GM12878 (cell line): ENCODE measurements at regions not wholly inside any gene's neighbourhood (a gene's known extent, or its start where the extent isn't known, plus 50 kb on each side); places are given as distances from the start of the nearest gene placed in this dataset.

ENCODE experiments used
- ATAC-seq: fragments of 200-7000 bp; cut with Tn5 transposase; 3 replicates; pipeline ENCODE4 v1.9.1; 2020; ENCODE audit warnings: mild to moderate bottlenecking, moderate library complexity
- BruUV-seq: library from RNA; stranded (reverse); fragments of 400-500 nt; replicated peaks from 2 replicates; lab custom pipeline; 2021; lab: Mats Ljungman, UMichigan
- CTCF ChIA-PET: fragments of 300-600 bp; sonication (Branson Sonifier 250); formaldehyde crosslinking; extraction: SDS; loops from one replicate; lab custom pipeline; 2021; ENCODE audit warnings: inconsistent platforms; lab: Yijun Ruan, JAX
- POLR2A ChIA-PET: fragments of 350-600 bp; formaldehyde crosslinking; extraction: SDS; loops from one replicate; lab custom pipeline; 2021; ENCODE audit warnings: inconsistent platforms; lab: Charles Lee
- RAD21 ChIA-PET: fragments of 300-600 bp; sonication (Branson Sonifier 250); formaldehyde crosslinking; loops from one replicate; lab custom pipeline; 2023; ENCODE audit warnings: antibody characterized with exemption; ENCODE audit not compliant: unreplicated experiment; lab: Charles Lee
- SMC1A ChIA-PET: fragments of 300-600 bp; sonication (Branson Sonifier 250); formaldehyde crosslinking; loops from one replicate; lab custom pipeline; 2023; ENCODE audit not compliant: unreplicated experiment, uncharacterized antibody; lab: Charles Lee
- DNase-seq: peaks from one replicate; pipeline ENCODE4 v3.0.0-alpha.2; 2011; ENCODE audit warnings: low read depth, low spot score
- FAIRE-seq: peaks from 3 replicates; lab custom pipeline; 2011; peaks lifted over from hg19 to GRCh38; lab: Jason Lieb, UNC
- H2AFZ ChIP-seq: 2 replicates; pipeline ENCODE4 v1.6.0; 2011; ENCODE audit warnings: low read depth, low read length, control low read depth; ENCODE audit not compliant: control insufficient read depth
- H3K27ac ChIP-seq: 2 replicates; pipeline ENCODE4 v1.5.1; 2011; ENCODE audit warnings: control low read depth; ENCODE audit not compliant: control insufficient read depth, insufficient read depth
- H3K27me3 ChIP-seq, 2 experiments: replicated peaks in 1 of 2; 2 replicates each; pipeline versions ENCODE4 v1.6.0 to v1.6.1; 2011; ENCODE audit warnings: low read length in 1 of 2; ENCODE audit not compliant: control insufficient read depth in 2 of 2, insufficient read depth in 2 of 2
- H3K36me3 ChIP-seq, 2 experiments: 2 replicates each; pipeline ENCODE4 v1.5.1; 2011; ENCODE audit warnings: low read length in 1 of 2; ENCODE audit not compliant: control insufficient read depth in 2 of 2, insufficient read depth in 2 of 2
- H3K4me1 ChIP-seq: 2 replicates; pipeline ENCODE4 v1.6.1; 2011; ENCODE audit warnings: mild to moderate bottlenecking, low read length, moderate library complexity, mixed read lengths; ENCODE audit not compliant: control insufficient read depth, insufficient read depth
- H3K4me2 ChIP-seq: 2 replicates; pipeline ENCODE4 v1.6.0; 2011; ENCODE audit warnings: control low read depth; ENCODE audit not compliant: control insufficient read depth, insufficient read depth
- H3K4me3 ChIP-seq: fragments of 200-600 bp; sonication (generic); 2 replicates; pipeline ENCODE4 v1.5.1; 2016
- H3K79me2 ChIP-seq: 2 replicates; pipeline ENCODE4 v1.6.0; 2011; ENCODE audit warnings: low read length; ENCODE audit not compliant: control insufficient read depth, insufficient read depth
- H3K9ac ChIP-seq: 2 replicates; pipeline ENCODE4 v1.8.0; 2011; ENCODE audit warnings: low read length, control low read depth, mixed read lengths; ENCODE audit not compliant: control insufficient read depth, insufficient read depth
- H3K9me3 ChIP-seq: replicated peaks from 3 replicates; pipeline ENCODE4 v1.5.1; 2011; ENCODE audit warnings: mild to moderate bottlenecking, low read length; ENCODE audit not compliant: control insufficient read depth, insufficient read depth
- H4K20me1 ChIP-seq: 2 replicates; pipeline ENCODE4 v1.6.0; 2011; ENCODE audit not compliant: control insufficient read depth, insufficient read depth
- ATF2 ChIP-seq: IDR thresholded peaks from 2 replicates; pipeline ENCODE4 v1.6.1; 2012; ENCODE audit warnings: low read length, inconsistent platforms
- BHLHE40 ChIP-seq, 2 experiments: fragments of 450-650 bp in 1 of 2; IDR thresholded peaks; 2 replicates each; pipeline ENCODE4 v1.6.1; 2011 to 2017; ENCODE audit warnings: low read depth in 2 of 2, borderline replicate concordance in 1 of 2, improper control_type of control experiment in 1 of 2, low read length in 1 of 2, mild to moderate bottlenecking in 1 of 2
- CREM ChIP-seq: IDR thresholded peaks from 2 replicates; pipeline ENCODE4 v1.6.1; 2014; ENCODE audit warnings: antibody characterized with exemption, low read depth
- ETV6 ChIP-seq, 2 experiments: fragments of 450-650 bp in 1 of 2; IDR thresholded peaks in 1 of 2; conservative IDR thresholded peaks in 1 of 2; 2 replicates each; pipeline ENCODE4 v1.6.1; 2014; ENCODE audit warnings: antibody characterized with exemption in 1 of 2, borderline replicate concordance in 1 of 2, low read depth in 1 of 2, mild to moderate bottlenecking in 1 of 2, moderate library complexity in 1 of 2
- FOS ChIP-seq: IDR thresholded peaks from 3 replicates; pipeline ENCODE4 v1.6.1; 2011; ENCODE audit warnings: borderline replicate concordance; ENCODE audit not compliant: insufficient read length; ENCODE audit errors: extremely low read depth
- HDAC2 ChIP-seq: fragments of 200-600 bp; sonication (generic); IDR thresholded peaks from 2 replicates; pipeline ENCODE4 v1.6.1; 2017
- IKZF2 ChIP-seq, 2 experiments: fragments of 450-650 bp; IDR thresholded peaks; 2 replicates each; pipeline ENCODE4 v1.6.1; 2017; ENCODE audit warnings: mild to moderate bottlenecking in 2 of 2, moderate library complexity in 2 of 2
- MEF2B ChIP-seq: fragments of 450-650 bp; IDR thresholded peaks from 2 replicates; pipeline ENCODE4 v1.6.1; 2018; ENCODE audit warnings: mild to moderate bottlenecking, moderate library complexity; ENCODE audit not compliant: partially characterized antibody, poor library complexity, severe bottlenecking
- NFYB ChIP-seq: IDR thresholded peaks from 2 replicates; pipeline ENCODE4 v1.6.1; 2011; ENCODE audit warnings: low read depth, mild to moderate bottlenecking, low read length, improper control_type of control experiment, moderate library complexity; ENCODE audit not compliant: insufficient read depth
- NRF1 ChIP-seq: conservative IDR thresholded peaks from 2 replicates; pipeline ENCODE4 v1.6.1; 2011; ENCODE audit warnings: mild to moderate bottlenecking, low read depth, low read length, improper control_type of control experiment
- SIN3A ChIP-seq: IDR thresholded peaks from 2 replicates; pipeline ENCODE4 v1.6.1; 2012; ENCODE audit warnings: low read depth, low read length, improper control_type of control experiment
- WGBS: methylation state at CpG from one replicate; pipeline ENCODE4 v1.1.6; 2016; ENCODE audit warnings: low lambda C conversion rate; ENCODE audit not compliant: insufficient replicate concordance, insufficient coverage; ENCODE audit errors: missing lambda C conversion rate; 5-methylcytosine and 5-hydroxymethylcytosine counted together
- in situ Hi-C: fragments of 300-500 bp; cut with MboI; formaldehyde crosslinking; loops from 9 replicates; pipeline ENCODE4 v1.14.3; 2018; ENCODE audit warnings: mixed read lengths
- intact Hi-C: fragments of 100-400 bp; cut with micrococcal nuclease; formaldehyde crosslinking; loops from one replicate; pipeline ENCODE4 v1.14.2; 2022; ENCODE audit not compliant: unreplicated experiment

GRCh38 chr3:82363131-82363530 lies 601.7 kb upstream of the GBE1 start (continued):
- TF ChIP-seq ETV6 (conservative IDR thresholded peaks at IDR 0.05 in 1 of 2, IDR thresholded peaks at IDR 0.05 in 1 of 2; ENCODE audit: borderline replicate concordance in 1 of 2, low read depth in 1 of 2): no peak
- no peak for TF ChIP-seq CREM
- TF ChIP-seq IKZF2 (IDR thresholded peaks at IDR 0.05): no peak
- TF ChIP-seq, all 136 proteins: peak for 0

GRCh38 chr3:82355228-82355627 lies 593.8 kb upstream of the GBE1 start:
- ChIA-PET RAD21 (no interaction called here), SMC1A (interaction anchor here (1.7 kb wide), 1 partner anchor 10 kb away, joined by 4 read pairs; no protein-coding TSS in a partner anchor), POLR2A (no interaction called here), CTCF (no interaction called here)
- ATAC-seq (no peak), DNase-seq (no peak), FAIRE-seq (no peak)
- WGBS: 0% methylated on average over 2 of the region's 2 CpGs
- intact Hi-C loops: no loop called here
- no peaks in the 10 kb centered on the region for H3K4me1 ChIP-seq
- no peak overlapping the region for H3K9ac ChIP-seq
- no peak overlapping the region for H3K27ac ChIP-seq
- H3K4me3 ChIP-seq: no peak overlapping the region
- no peaks in the 10 kb centered on the region for H3K27me3 ChIP-seq
- H4K20me1 ChIP-seq: no peaks in the 10 kb centered on the region
- BruUV-seq: no TSS peak
- no peak overlapping the region for H3K4me2 ChIP-seq
- no peaks in the 10 kb centered on the region for H3K79me2 ChIP-seq
- no peak for TF ChIP-seq BHLHE40 (IDR thresholded peaks at IDR 0.05; ENCODE audit: borderline replicate concordance in 1 of 2, low read depth in 2 of 2, low read length in 1 of 2)
- TF ChIP-seq NRF1: no peak
- TF ChIP-seq FOS: no peak
- no peak for TF ChIP-seq IKZF2 (IDR thresholded peaks at IDR 0.05)
- TF ChIP-seq SIN3A: no peak
- no peak for TF ChIP-seq ATF2
- TF ChIP-seq NFYB: no peak
- no peak for TF ChIP-seq HDAC2
- no peak for TF ChIP-seq MEF2B
- no peaks in the 10 kb centered on the region for H3K9me3 ChIP-seq
- no peaks in the 10 kb centered on the region for H3K36me3 ChIP-seq
- no peak overlapping the region for H2AFZ ChIP-seq
- in situ Hi-C loops: no loop called here
